ENCODE measurements at regions not wholly inside any gene's neighbourhood (a gene's known extent, or its start where the extent isn't known, plus 50 kb on each side); places are given as distances from the start of the nearest gene placed in this dataset.

DNA sequence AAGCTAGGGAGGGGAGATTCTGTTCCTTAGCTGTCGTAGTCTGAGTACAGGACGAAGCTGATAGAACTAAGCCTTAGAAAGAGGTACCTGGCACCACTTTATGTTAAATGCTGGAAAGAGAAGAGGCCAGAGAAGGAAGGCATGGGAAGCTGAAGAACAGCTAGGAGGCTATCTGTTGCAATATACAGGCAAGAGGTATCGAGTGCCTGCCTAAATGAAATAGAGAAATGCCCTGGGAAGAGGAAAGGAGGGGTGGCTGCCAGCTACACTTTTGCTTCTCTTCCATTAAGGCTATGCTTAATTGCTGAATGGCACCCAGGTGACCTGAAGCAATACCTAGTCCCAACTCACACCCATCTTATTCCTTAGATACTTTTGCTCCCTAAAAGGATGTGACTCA is 380.4 kb upstream of the FGF13 start:
- Histone ChIP-seq H3T11ph (ENCODE audit: low read length) (no peak overlapping the region), H3K27me3 (ENCODE audit: insufficient read depth, low read length) (no peaks in the 10 kb centered on the region), H3K18ac (ENCODE audit: insufficient read length, low read depth, low read length) (no peak overlapping the region), H3K79me2 (ENCODE audit: insufficient read depth, low read length) (no peaks in the 10 kb centered on the region; the same call in 1 of the 2 replicates), H3K4me1 (ENCODE audit: insufficient read depth, low read length) (no peaks in the 10 kb centered on the region), H4K5ac (ENCODE audit: insufficient read length, low read depth, low read length) (no peak overlapping the region), H4K20me1 (ENCODE audit: control insufficient read depth, insufficient read depth, insufficient read length) (no peaks in the 10 kb centered on the region), H4K91ac (ENCODE audit: insufficient read length, low read depth, low read length) (no peak overlapping the region), H2BK120ac (ENCODE audit: low read depth, low read length, poor library complexity, severe bottlenecking) (no peak overlapping the region), H3K9ac (ENCODE audit: extremely low read depth, insufficient read length, low read length) (no peak overlapping the region), H2AK5ac (ENCODE audit: insufficient read length, low read length) (no peak overlapping the region), H2BK15ac (ENCODE audit: low read depth, low read length) (no peak overlapping the region), H2AFZ (ENCODE audit: low read length) (no peak overlapping the region), H3K14ac (ENCODE audit: insufficient read depth, low read length) (no peak overlapping the region), H3K9me3 (ENCODE audit: control insufficient read depth, low read depth, low read length) (no peaks in the 10 kb centered on the region), H3K56ac (ENCODE audit: insufficient read length, low read depth, low read length) (no peak overlapping the region), H4K8ac (replicated peaks; ENCODE audit: insufficient read length, low read depth, low read length) (no peak overlapping the region), H3K4me2 (ENCODE audit: insufficient read depth, insufficient read length, low read length) (no peak overlapping the region), H2BK12ac (ENCODE audit: insufficient read length, low read depth, low read length) (no peak overlapping the region), H3K27ac (ENCODE audit: insufficient read length, low read depth, low read length) (no peak overlapping the region), H3K23me2 (ENCODE audit: insufficient read length, low read depth, low read length, poor library complexity, severe bottlenecking) (no peaks in the 10 kb centered on the region), H3K4ac (ENCODE audit: low read depth, low read length) (no peak overlapping the region), H2BK20ac (ENCODE audit: low read depth, low read length, poor library complexity, severe bottlenecking) (no peak overlapping the region), H3K79me1 (ENCODE audit: insufficient read depth, low read depth, low read length, poor library complexity, severe bottlenecking) (no peaks in the 10 kb centered on the region), H3K23ac (ENCODE audit: insufficient read length, low read depth, low read length) (no peak overlapping the region), H2BK5ac (ENCODE audit: insufficient read length, low read length) (no peak overlapping the region)
- TF ChIP-seq, protein P1, sequence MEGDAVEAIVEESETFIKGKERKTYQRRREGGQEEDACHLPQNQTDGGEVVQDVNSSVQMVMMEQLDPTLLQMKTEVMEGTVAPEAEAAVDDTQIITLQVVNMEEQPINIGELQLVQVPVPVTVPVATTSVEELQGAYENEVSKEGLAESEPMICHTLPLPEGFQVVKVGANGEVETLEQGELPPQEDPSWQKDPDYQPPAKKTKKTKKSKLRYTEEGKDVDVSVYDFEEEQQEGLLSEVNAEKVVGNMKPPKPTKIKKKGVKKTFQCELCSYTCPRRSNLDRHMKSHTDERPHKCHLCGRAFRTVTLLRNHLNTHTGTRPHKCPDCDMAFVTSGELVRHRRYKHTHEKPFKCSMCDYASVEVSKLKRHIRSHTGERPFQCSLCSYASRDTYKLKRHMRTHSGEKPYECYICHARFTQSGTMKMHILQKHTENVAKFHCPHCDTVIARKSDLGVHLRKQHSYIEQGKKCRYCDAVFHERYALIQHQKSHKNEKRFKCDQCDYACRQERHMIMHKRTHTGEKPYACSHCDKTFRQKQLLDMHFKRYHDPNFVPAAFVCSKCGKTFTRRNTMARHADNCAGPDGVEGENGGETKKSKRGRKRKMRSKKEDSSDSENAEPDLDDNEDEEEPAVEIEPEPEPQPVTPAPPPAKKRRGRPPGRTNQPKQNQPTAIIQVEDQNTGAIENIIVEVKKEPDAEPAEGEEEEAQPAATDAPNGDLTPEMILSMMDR (conservative IDR thresholded peaks at IDR 0.05) = no peak
- peak overlapping the region in 1 of 3 experiments; percentile 73; a peak in 2 of 7 replicates for H3K27ac Mint-ChIP-seq
- no peak overlapping the region for H3K4me3 Mint-ChIP-seq
- peaks cover 0 to 30% of the 10 kb centered on the region in 2 experiments; a peak in 2 of 5 replicates for H3K9me3 Mint-ChIP-seq
- no peaks in the 10 kb centered on the region for H3K27me3 Mint-ChIP-seq (ENCODE audit: low read depth)
- H3K4me1 Mint-ChIP-seq = no peaks in the 10 kb centered on the region
- H3K36me3 Mint-ChIP-seq (ENCODE audit: insufficient read depth in 1 of 3, low read depth in 3 of 3) = no peaks in the 10 kb centered on the region
- no CpG with 5 or more reads among the region's 3 CpGs for WGBS (ENCODE audit: extremely low coverage, insufficient read length, low lambda C conversion rate)
- no peak for DNase-seq
